OCI-LY1 (cell line): ENCODE measurements at regions not wholly inside any gene's neighbourhood (a gene's known extent, or its start where the extent isn't known, plus 50 kb on each side); places are given as distances from the start of the nearest gene placed in this dataset.

Experiments
- H2AFZ ChIP-seq: fragments of 200-600 bp; sonication (generic), shearing (Covaris generic); 2 replicates; pipeline ENCODE4 v1.6.0; 2014; ENCODE audit warnings: antibody characterized with exemption, mild to moderate bottlenecking, low read length
- H3F3A ChIP-seq: fragments of 200-600 bp; sonication (generic), shearing (Covaris generic); 2 replicates; pipeline ENCODE4 v1.6.0; 2014; ENCODE audit warnings: mild to moderate bottlenecking, antibody characterized with exemption, low read length, moderate library complexity; ENCODE audit not compliant: insufficient read depth
- H3K27ac ChIP-seq: fragments of 200-600 bp; sonication (generic); 2 replicates; pipeline ENCODE4 v1.5.1; 2014; ENCODE audit warnings: low read length, mixed run types, mild to moderate bottlenecking, low read depth; ENCODE audit not compliant: poor library complexity, severe bottlenecking
- H3K27me3 ChIP-seq: fragments of 200-600 bp; sonication (generic); 2 replicates; pipeline ENCODE4 v1.6.0; 2014; ENCODE audit warnings: antibody characterized with exemption, mild to moderate bottlenecking, low read length, moderate library complexity; ENCODE audit not compliant: insufficient read depth
- H3K36me3 ChIP-seq: fragments of 200-600 bp; sonication (generic); 2 replicates; pipeline ENCODE4 v1.6.1; 2014; ENCODE audit warnings: mild to moderate bottlenecking, antibody characterized with exemption, low read length, moderate library complexity, mixed read lengths; ENCODE audit not compliant: insufficient read depth
- H3K4me1 ChIP-seq: fragments of 200-600 bp; sonication (generic); 2 replicates; pipeline ENCODE4 v1.5.1; 2014; ENCODE audit warnings: mild to moderate bottlenecking, low read length, moderate library complexity; ENCODE audit not compliant: insufficient read depth, severe bottlenecking
- H3K4me2 ChIP-seq: fragments of 200-600 bp; sonication (generic), shearing (Covaris generic); 2 replicates; pipeline ENCODE4 v1.6.1; 2014; ENCODE audit warnings: low read length
- H3K4me3 ChIP-seq: fragments of 200-600 bp; sonication (generic); 2 replicates; pipeline ENCODE4 v1.5.1; 2014; ENCODE audit warnings: low read length, low read depth, mild to moderate bottlenecking, mixed read lengths; ENCODE audit not compliant: poor library complexity, severe bottlenecking
- H3K79me2 ChIP-seq: fragments of 200-600 bp; shearing (Covaris generic); 2 replicates; pipeline ENCODE4 v1.6.1; 2016; ENCODE audit warnings: mixed run types, low read length, mixed read lengths; ENCODE audit not compliant: insufficient read depth
- H3K9ac ChIP-seq: fragments of 200-600 bp; sonication (generic), shearing (Covaris generic); 2 replicates; pipeline ENCODE4 v1.6.1; 2014; ENCODE audit warnings: mild to moderate bottlenecking, low read length, mixed read lengths
- H3K9me2 ChIP-seq: fragments of 200-600 bp; sonication (generic), shearing (Covaris generic); 2 replicates; pipeline ENCODE4 v1.6.1; 2014; ENCODE audit warnings: low read depth, mild to moderate bottlenecking, low read length, mixed read lengths
- H3K9me3 ChIP-seq: fragments of 200-600 bp; shearing (Covaris generic); 2 replicates; pipeline ENCODE4 v1.6.1; 2014; ENCODE audit warnings: low read length, mixed read lengths
- H4K20me1 ChIP-seq: fragments of 200-600 bp; sonication (generic), shearing (Covaris generic); 2 replicates; pipeline ENCODE4 v1.6.0; 2016; ENCODE audit warnings: mild to moderate bottlenecking, low read length; ENCODE audit not compliant: insufficient read depth
- EZH2 ChIP-seq: fragments of 200-600 bp; sonication (generic), shearing (Covaris generic); IDR thresholded peaks from 2 replicates; pipeline ENCODE4 v1.8.0; 2017; ENCODE audit warnings: borderline replicate concordance, mixed run types, mild to moderate bottlenecking, antibody characterized with exemption, low read length, moderate library complexity, mixed read lengths
- TF ChIP-seq, protein P1 (sequence below): fragments of 200-600 bp; sonication (generic), shearing (Covaris generic); IDR thresholded peaks from 2 replicates; pipeline ENCODE4 v1.5.1; 2017; ENCODE audit warnings: mild to moderate bottlenecking, antibody characterized with exemption, low read length, moderate library complexity, mixed read lengths

DNA sequence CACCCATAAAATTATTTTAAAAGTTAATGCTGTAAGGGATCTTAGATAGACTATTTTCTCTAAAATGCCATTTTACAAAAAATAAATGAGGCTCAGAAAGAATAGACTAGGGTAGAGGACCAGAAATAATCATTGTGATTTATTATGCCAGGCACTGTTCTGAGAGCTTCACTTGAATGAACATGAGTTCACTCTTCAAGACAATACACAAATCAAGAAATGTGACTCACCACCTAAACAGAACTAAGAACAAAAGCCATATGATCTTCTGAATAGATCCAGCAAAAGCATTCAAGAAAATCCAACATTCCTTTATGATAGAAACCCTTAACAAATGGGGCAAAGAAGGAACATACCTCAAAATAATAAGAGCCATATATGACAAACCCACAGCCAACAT lies 582.0 kb downstream of the PKHD1 start:
- Histone ChIP-seq H3K79me2 (no peaks in the 10 kb centered on the region), H2AFZ (no peak overlapping the region), H3K27me3 (no peaks in the 10 kb centered on the region), H4K20me1 (no peaks in the 10 kb centered on the region), H3K9me3 (no peaks in the 10 kb centered on the region), H3K9me2 (no peaks in the 10 kb centered on the region), H3K27ac (no peak overlapping the region), H3F3A (no peaks in the 10 kb centered on the region), H3K4me1 (no peaks in the 10 kb centered on the region), H3K4me3 (no peak overlapping the region), H3K9ac (no peak overlapping the region), H3K36me3 (no peaks in the 10 kb centered on the region), H3K4me2 (no peak overlapping the region)
- TF ChIP-seq EZH2: no peak
- TF ChIP-seq, protein P1, sequence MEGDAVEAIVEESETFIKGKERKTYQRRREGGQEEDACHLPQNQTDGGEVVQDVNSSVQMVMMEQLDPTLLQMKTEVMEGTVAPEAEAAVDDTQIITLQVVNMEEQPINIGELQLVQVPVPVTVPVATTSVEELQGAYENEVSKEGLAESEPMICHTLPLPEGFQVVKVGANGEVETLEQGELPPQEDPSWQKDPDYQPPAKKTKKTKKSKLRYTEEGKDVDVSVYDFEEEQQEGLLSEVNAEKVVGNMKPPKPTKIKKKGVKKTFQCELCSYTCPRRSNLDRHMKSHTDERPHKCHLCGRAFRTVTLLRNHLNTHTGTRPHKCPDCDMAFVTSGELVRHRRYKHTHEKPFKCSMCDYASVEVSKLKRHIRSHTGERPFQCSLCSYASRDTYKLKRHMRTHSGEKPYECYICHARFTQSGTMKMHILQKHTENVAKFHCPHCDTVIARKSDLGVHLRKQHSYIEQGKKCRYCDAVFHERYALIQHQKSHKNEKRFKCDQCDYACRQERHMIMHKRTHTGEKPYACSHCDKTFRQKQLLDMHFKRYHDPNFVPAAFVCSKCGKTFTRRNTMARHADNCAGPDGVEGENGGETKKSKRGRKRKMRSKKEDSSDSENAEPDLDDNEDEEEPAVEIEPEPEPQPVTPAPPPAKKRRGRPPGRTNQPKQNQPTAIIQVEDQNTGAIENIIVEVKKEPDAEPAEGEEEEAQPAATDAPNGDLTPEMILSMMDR: no peak

GRCh38 chr6:51509597-51509996 lies 577.8 kb downstream of the PKHD1 start:
- no peaks in the 10 kb centered on the region for H3K27me3 ChIP-seq
- H3K4me2 ChIP-seq: no peak overlapping the region
- H3K9me2 ChIP-seq: no peaks in the 10 kb centered on the region
- no peak overlapping the region for H2AFZ ChIP-seq
- no peaks in the 10 kb centered on the region for H3K36me3 ChIP-seq
- H3K27ac ChIP-seq: no peak overlapping the region
- H4K20me1 ChIP-seq: no peaks in the 10 kb centered on the region
- no peaks in the 10 kb centered on the region for H3K4me1 ChIP-seq
- TF ChIP-seq, protein P1: no peak
- no peak for TF ChIP-seq EZH2
- no peak overlapping the region for H3K4me3 ChIP-seq
- H3K9ac ChIP-seq: no peak overlapping the region
- H3K79me2 ChIP-seq: no peaks in the 10 kb centered on the region
- H3F3A ChIP-seq: no peaks in the 10 kb centered on the region
- H3K9me3 ChIP-seq: no peaks in the 10 kb centered on the region

DNA sequence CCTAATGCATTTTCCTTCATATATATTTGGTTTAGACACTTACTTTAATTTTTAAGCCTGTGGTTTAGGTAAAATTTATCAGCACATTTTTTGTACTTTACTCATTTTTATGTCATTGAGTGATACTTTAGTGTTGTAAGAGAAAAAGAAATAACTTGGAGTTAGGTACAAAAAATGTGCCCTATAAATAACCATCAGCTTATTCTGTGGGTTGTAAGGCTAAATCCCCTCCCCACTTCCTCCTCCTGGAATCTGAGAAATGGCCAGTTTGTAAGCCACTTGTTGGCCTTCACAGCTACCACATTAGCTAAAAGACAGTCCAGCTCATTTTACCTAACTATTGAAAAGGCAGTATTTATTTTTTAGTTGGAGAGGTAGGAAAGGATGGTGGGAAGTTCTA lies 576.3 kb downstream of the PKHD1 start:
- Histone ChIP-seq H2AFZ (no peak overlapping the region), H3K79me2 (no peaks in the 10 kb centered on the region), H3K4me3 (no peak overlapping the region), H3K36me3 (no peaks in the 10 kb centered on the region), H3K9me3 (no peaks in the 10 kb centered on the region), H3K4me1 (no peaks in the 10 kb centered on the region), H3K27me3 (no peaks in the 10 kb centered on the region), H4K20me1 (no peaks in the 10 kb centered on the region), H3K9me2 (no peaks in the 10 kb centered on the region), H3K9ac (no peak overlapping the region), H3K4me2 (no peak overlapping the region), H3F3A (no peaks in the 10 kb centered on the region), H3K27ac (no peak overlapping the region)
- TF ChIP-seq EZH2: no peak
- TF ChIP-seq, protein P1: no peak
